B cell (primary cell): ENCODE measurements at regions not wholly inside any gene's neighbourhood (a gene's known extent, or its start where the extent isn't known, plus 50 kb on each side); places are given as distances from the start of the nearest gene placed in this dataset.

Experiments
- ATAC-seq: fragments of 200-7000 bp; cut with Tn5 transposase; one replicate; pipeline ENCODE4 v1.10.0; 2021; ENCODE audit warnings: low read depth, mild to moderate bottlenecking, moderate number of reproducible peaks, moderate library complexity
- CTCF ChIA-PET: fragments of 350-600 bp; sonication (Branson Sonifier 250); formaldehyde crosslinking; loops from one replicate; lab custom pipeline; 2021; ENCODE audit warnings: antibody characterized with exemption, inconsistent platforms; lab: Charles Lee
- POLR2A ChIA-PET: fragments of 350-600 bp; sonication (Branson Sonifier 250); formaldehyde crosslinking; loops from one replicate; lab custom pipeline; 2021; ENCODE audit warnings: antibody characterized with exemption; lab: Charles Lee
- DNase-seq: peaks from one replicate; pipeline ENCODE4 v3.0.0; 2013
- H2AFZ ChIP-seq: 2 replicates; pipeline ENCODE4 v1.6.1; 2012; ENCODE audit warnings: mild to moderate bottlenecking, low read depth, low read length; ENCODE audit not compliant: insufficient read depth, poor library complexity, severe bottlenecking
- H3K27ac ChIP-seq, 2 donors: 1 replicate in 1 of 2; 2 replicates in 1 of 2; pipeline ENCODE4 v1.5.1; 2012 to 2013; ENCODE audit warnings: low read length in 2 of 2, mild to moderate bottlenecking in 2 of 2, moderate library complexity in 1 of 2
- H3K27me3 ChIP-seq, 4 experiments: fragments of 200-600 bp in 1 of 4; sonication (generic) in 1 of 4; replicated peaks in 1 of 4; 1 replicate in 2 of 4; 2 replicates in 2 of 4; pipeline versions ENCODE4 v1.6.1 to v1.7.0; 2013 to 2016; ENCODE audit warnings: low read length in 3 of 4, mild to moderate bottlenecking in 2 of 4, mixed read lengths in 1 of 4, moderate library complexity in 1 of 4; ENCODE audit not compliant: insufficient read depth in 4 of 4, control insufficient read depth in 3 of 4; ENCODE audit errors: control extremely low read depth in 1 of 4
- H3K36me3 ChIP-seq, 2 experiments: replicated peaks in 1 of 2; 1 replicate in 1 of 2; 2 replicates in 1 of 2; pipeline versions ENCODE4 v1.6.1 to v1.7.1; 2013; ENCODE audit warnings: low read length in 1 of 2; ENCODE audit not compliant: insufficient read depth in 2 of 2, control insufficient read depth in 1 of 2; ENCODE audit errors: control extremely low read depth in 1 of 2, extremely low read depth in 1 of 2
- H3K4me1 ChIP-seq, 2 donors: fragments of 200-600 bp in 1 of 2; sonication (generic) in 1 of 2; 1 replicate in 1 of 2; 2 replicates in 1 of 2; pipeline versions ENCODE4 v1.5.1 to v1.6.1; 2013 to 2017; ENCODE audit warnings: low read length in 2 of 2; ENCODE audit not compliant: control insufficient read depth in 2 of 2, insufficient read depth in 2 of 2
- H3K4me2 ChIP-seq: replicated peaks from 2 replicates; pipeline ENCODE3; 2012; ENCODE audit warnings: mild to moderate bottlenecking, low read depth, low read length; ENCODE audit not compliant: poor library complexity, severe bottlenecking
- H3K4me3 ChIP-seq, 5 experiments: fragments of 200-600 bp in 1 of 5; sonication (generic) in 1 of 5; 1 replicate in 3 of 5; 2 replicates in 2 of 5; pipeline versions ENCODE4 v1.5.1 to v1.7.0; 2011 to 2016; ENCODE audit warnings: low read length in 4 of 5, mild to moderate bottlenecking in 4 of 5, low read depth in 2 of 5, control low read depth in 1 of 5, moderate library complexity in 1 of 5; ENCODE audit not compliant: insufficient read depth in 1 of 5; ENCODE audit errors: control extremely low read depth in 1 of 5, extremely low read depth in 1 of 5
- H3K79me2 ChIP-seq: fragments of 200-600 bp; sonication (generic); one replicate; pipeline ENCODE4 v1.6.0; 2016; ENCODE audit warnings: low read length; ENCODE audit not compliant: control insufficient read depth, insufficient read depth
- H3K9ac ChIP-seq: fragments of 200-600 bp; sonication (generic); 2 replicates; pipeline ENCODE4 v1.6.1; 2017; ENCODE audit warnings: mild to moderate bottlenecking, low read length, moderate library complexity
- H3K9me3 ChIP-seq, 3 donors: one replicate each; pipeline versions ENCODE4 v1.6.1 to v1.7.1; 2013; ENCODE audit warnings: low read length in 2 of 3; ENCODE audit not compliant: control insufficient read depth in 2 of 3, insufficient read depth in 1 of 3; ENCODE audit errors: control extremely low read depth in 1 of 3
- H4K20me1 ChIP-seq: 2 replicates; pipeline ENCODE4 v1.6.0; 2012; ENCODE audit warnings: mild to moderate bottlenecking, low read length; ENCODE audit not compliant: insufficient read depth, control insufficient read depth, poor library complexity, severe bottlenecking
- H3K27ac Mint-ChIP-seq: one replicate; pipeline ENCODE4 v1.8.0; 2021; ENCODE audit warnings: mixed read lengths
- H3K27me3 Mint-ChIP-seq: one replicate; pipeline ENCODE4 v1.8.0; 2021; ENCODE audit warnings: mixed read lengths
- H3K4me1 Mint-ChIP-seq: one replicate; pipeline ENCODE4 v1.8.0; 2021; ENCODE audit warnings: mixed read lengths
- H3K4me3 Mint-ChIP-seq: one replicate; pipeline ENCODE4 v1.8.0; 2021; ENCODE audit warnings: mixed read lengths
- H3K9me3 Mint-ChIP-seq: one replicate; pipeline ENCODE4 v1.8.0; 2022; ENCODE audit warnings: mixed read lengths; ENCODE audit not compliant: insufficient read depth
- CTCF ChIP-seq: fragments of 200-600 bp; IDR thresholded peaks from one replicate; pipeline ENCODE4 v1.8.0; 2022; ENCODE audit warnings: antibody characterized with exemption, mild to moderate bottlenecking
- EZH2 ChIP-seq: IDR thresholded peaks from 2 replicates; pipeline ENCODE4 v1.6.1; 2012; ENCODE audit warnings: borderline replicate concordance, low read depth, mild to moderate bottlenecking, moderate library complexity, low read length; ENCODE audit not compliant: insufficient read depth, poor library complexity, severe bottlenecking
- WGBS: methylation state at CpG from one replicate; pipeline ENCODE4 v1.1.5; 2013; ENCODE audit warnings: missing lambda C conversion rate; ENCODE audit not compliant: insufficient coverage; 5-methylcytosine and 5-hydroxymethylcytosine counted together
- intact Hi-C: fragments of 100-400 bp; cut with micrococcal nuclease; formaldehyde crosslinking; loops from one replicate; pipeline ENCODE4 v1.10.0; 2022

GRCh38 chr5:143635888-143636287 lies 176.1 kb upstream of the HMHB1 start:
- no peak overlapping the region for H3K4me3 ChIP-seq
- no peaks in the 10 kb centered on the region for H3K36me3 ChIP-seq
- WGBS: no CpG with 5 or more reads among the region's 2 CpGs
- H3K27me3 ChIP-seq: no peaks in the 10 kb centered on the region
- CTCF ChIA-PET: no interaction called here
- H3K27ac ChIP-seq: no peak overlapping the region
- no peak overlapping the region for H3K9ac ChIP-seq
- TF ChIP-seq EZH2: no peak
- TF ChIP-seq CTCF: no peak
- H3K4me2 ChIP-seq: no peak overlapping the region
- no peak overlapping the region for H2AFZ ChIP-seq
- ATAC-seq: no peak
- POLR2A ChIA-PET: no interaction called here
- Mint-ChIP-seq H3K27ac (no peak overlapping the region), H3K27me3 (no peaks in the 10 kb centered on the region), H3K4me3 (no peak overlapping the region), H3K9me3 (no peaks in the 10 kb centered on the region), H3K4me1 (no peaks in the 10 kb centered on the region)
- no peaks in the 10 kb centered on the region for H3K9me3 ChIP-seq
- H3K4me1 ChIP-seq: no peaks in the 10 kb centered on the region
- H3K79me2 ChIP-seq: no peaks in the 10 kb centered on the region
- no peaks in the 10 kb centered on the region for H4K20me1 ChIP-seq
- DNase-seq: no peak
- intact Hi-C loops: no loop called here

- H3K27me3 Mint-ChIP-seq: no peaks in the 10 kb centered on the region
- H3K4me1 ChIP-seq: no peaks in the 10 kb centered on the region
- no peaks in the 10 kb centered on the region for H3K9me3 Mint-ChIP-seq
- H3K27ac Mint-ChIP-seq: no peak overlapping the region
- H3K27ac ChIP-seq: no peak overlapping the region
- no peak overlapping the region for H3K9ac ChIP-seq
- H3K79me2 ChIP-seq: no peaks in the 10 kb centered on the region
- no peak overlapping the region for H2AFZ ChIP-seq
- ChIA-PET POLR2A (no interaction called here), CTCF (no interaction called here)
- intact Hi-C loops: no loop called here
- H3K4me1 Mint-ChIP-seq: no peaks in the 10 kb centered on the region
- H3K27me3 ChIP-seq: no peaks in the 10 kb centered on the region
- TF ChIP-seq EZH2 (no peak), CTCF (no peak)
- H3K9me3 ChIP-seq: no peaks in the 10 kb centered on the region
- H3K4me3 ChIP-seq: no peak overlapping the region
- H3K4me3 Mint-ChIP-seq: no peak overlapping the region
- WGBS: 90% methylated on average over 5 of the region's 6 CpGs
- H3K36me3 ChIP-seq: no peaks in the 10 kb centered on the region
- ATAC-seq (no peak), DNase-seq (no peak)
- no peaks in the 10 kb centered on the region for H4K20me1 ChIP-seq
- H3K4me2 ChIP-seq: no peak overlapping the region
These were observed 176.7 kb upstream of the HMHB1 start for GRCh38 chr5:143635146-143635752.
